ENCODE measurements at regions not wholly inside any gene's neighbourhood (a gene's known extent, or its start where the extent isn't known, plus 50 kb on each side); places are given as distances from the start of the nearest gene placed in this dataset.

DNA sequence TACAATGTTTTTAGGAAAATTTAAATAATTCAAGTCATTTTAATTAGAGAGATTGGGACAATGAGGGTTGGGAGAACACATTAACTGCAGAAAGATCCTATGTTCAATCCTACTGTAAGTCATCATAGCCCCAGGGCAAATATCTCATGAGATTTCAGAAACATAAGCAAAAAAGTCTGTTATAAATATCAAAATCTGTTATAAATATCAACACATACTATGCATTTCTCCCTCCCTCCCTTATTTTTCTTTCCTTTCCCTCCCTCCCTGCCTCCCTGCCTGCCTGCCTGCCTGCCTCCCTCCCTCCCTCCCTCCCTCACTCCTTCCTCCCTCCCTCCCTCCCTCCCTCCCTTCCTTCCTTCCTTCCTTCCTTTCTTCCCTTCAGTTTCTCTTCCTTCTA, 267.3 kb upstream of the SASH1 start:
- ChIA-PET CTCF (ENCODE audit: partially characterized antibody) (no interaction called here), POLR2A (ENCODE audit: partially characterized antibody) (no interaction called here)
- Histone ChIP-seq H3K23ac (ENCODE audit: insufficient read length) (no peak overlapping the region), H4K91ac (replicated peaks; ENCODE audit: insufficient read length, low read length) (no peak overlapping the region), H3K23me2 (ENCODE audit: low read depth, low read length) (no peaks in the 10 kb centered on the region), H2AK5ac (ENCODE audit: low read depth, low read length) (no peak overlapping the region), H2BK5ac (ENCODE audit: low read depth, low read length) (no peak overlapping the region), H3K18ac (ENCODE audit: extremely low read depth, low read length) (no peak overlapping the region), H3K27me3 (replicated peaks in 1 of 4; ENCODE audit: control insufficient read depth in 3 of 4, extremely low read depth in 1 of 4, insufficient read depth in 3 of 4, low read length in 3 of 4) (no peaks in the 10 kb centered on the region), H2BK15ac (ENCODE audit: low read length) (no peak overlapping the region), H3K56ac (replicated peaks; ENCODE audit: insufficient read length, low read depth, low read length) (no peak overlapping the region), H3K9ac (replicated peaks in 1 of 4; ENCODE audit: extremely low read depth in 1 of 4, low read depth in 3 of 4, low read length in 3 of 4) (no peak overlapping the region), H3K4me1 (replicated peaks in 1 of 4; ENCODE audit: control insufficient read depth in 3 of 4, insufficient read depth in 4 of 4, low read length in 3 of 4) (no peaks in the 10 kb centered on the region), H3K27ac (ENCODE audit: low read depth, low read length) (no peak overlapping the region), H2BK120ac (replicated peaks; ENCODE audit: low read depth, low read length) (no peak overlapping the region), H4K20me1 (replicated peaks in 1 of 2; ENCODE audit: control insufficient read depth in 1 of 2, insufficient read depth in 2 of 2, low read length in 2 of 2) (no peaks in the 10 kb centered on the region), H3K36me3 (ENCODE audit: control insufficient read depth in 2 of 4, insufficient read depth in 4 of 4, low read length in 3 of 4) (no peaks in the 10 kb centered on the region), H2AFZ (ENCODE audit: low read length) (no peak overlapping the region), H3K9me3 (ENCODE audit: insufficient read depth in 2 of 2, low read depth in 1 of 2, low read length in 1 of 2) (no peaks in the 10 kb centered on the region), H3K14ac (ENCODE audit: insufficient read length) (no peak overlapping the region), H4K8ac (ENCODE audit: extremely low read depth, insufficient read depth, low read length) (no peak overlapping the region), H3K4ac (replicated peaks; ENCODE audit: insufficient read length, low read depth, low read length) (no peak overlapping the region), H3K79me2 (ENCODE audit: control insufficient read depth in 1 of 2, insufficient read depth in 2 of 2, low read length in 2 of 2) (no peaks in the 10 kb centered on the region), H3K79me1 (ENCODE audit: low read depth, low read length) (no peaks in the 10 kb centered on the region), H4K5ac (ENCODE audit: insufficient read length, low read depth, low read length) (no peak overlapping the region), H3K4me2 (ENCODE audit: insufficient read depth in 1 of 2, low read depth in 2 of 2, low read length in 2 of 2) (no peak overlapping the region), H3K4me3 (ENCODE audit: extremely low read depth in 1 of 4, insufficient read depth in 2 of 4, low read depth in 3 of 4, low read length in 4 of 4) (no peak overlapping the region), H2BK12ac (ENCODE audit: low read depth, low read length) (no peak overlapping the region), H2BK20ac (ENCODE audit: low read length) (no peak overlapping the region)
- no peak for TF ChIP-seq SIN3A (conservative IDR thresholded peaks at IDR 0.05 in 1 of 2, IDR thresholded peaks at IDR 0.05 in 1 of 2; ENCODE audit: low read depth in 1 of 2, low read length in 2 of 2)
- no peak for TF ChIP-seq SIX5 (IDR thresholded peaks at IDR 0.05; ENCODE audit: low read depth, low read length)
- no peak for TF ChIP-seq RBBP5 (IDR thresholded peaks at IDR 0.05; ENCODE audit: borderline replicate concordance, low read depth, low read length)
- TF ChIP-seq EGR1 (IDR thresholded peaks at IDR 0.05; ENCODE audit: borderline replicate concordance, low read depth, low read length): no peak
- TF ChIP-seq CTBP2 (IDR thresholded peaks at IDR 0.05; ENCODE audit: borderline replicate concordance, insufficient read depth, insufficient read length, low read length): no peak
- no peak for TF ChIP-seq SUZ12 (IDR thresholded peaks at IDR 0.05; ENCODE audit: low read length)
- no peak for TF ChIP-seq TAF1 (IDR thresholded peaks at IDR 0.05; ENCODE audit: low read depth, low read length)
- FAIRE-seq (no peak), DNase-seq (ENCODE audit: low read depth in 1 of 2, low spot score in 2 of 2) (no peak)

Measured in H1 (cell line).